Stimulated activated CD8-positive, alpha-beta memory T cell treated with anti-CD3 and anti-CD28 coated beads, Interleukin-4, amount 100 ng/mL, for 24 hours (primary cell): ENCODE measurements at regions not wholly inside any gene's neighbourhood (a gene's known extent, or its start where the extent isn't known, plus 50 kb on each side); places are given as distances from the start of the nearest gene placed in this dataset.
"Not testable (repeated sequence)": the region's sequence is repeated elsewhere in the genome, so short reads cannot be mapped to it uniquely, and the experiment has no call there.

Experiments used
- DNase-seq: peaks from one replicate; pipeline ENCODE4 v3.0.0-alpha.2; 2020; ENCODE audit warnings: low read depth

DNA sequence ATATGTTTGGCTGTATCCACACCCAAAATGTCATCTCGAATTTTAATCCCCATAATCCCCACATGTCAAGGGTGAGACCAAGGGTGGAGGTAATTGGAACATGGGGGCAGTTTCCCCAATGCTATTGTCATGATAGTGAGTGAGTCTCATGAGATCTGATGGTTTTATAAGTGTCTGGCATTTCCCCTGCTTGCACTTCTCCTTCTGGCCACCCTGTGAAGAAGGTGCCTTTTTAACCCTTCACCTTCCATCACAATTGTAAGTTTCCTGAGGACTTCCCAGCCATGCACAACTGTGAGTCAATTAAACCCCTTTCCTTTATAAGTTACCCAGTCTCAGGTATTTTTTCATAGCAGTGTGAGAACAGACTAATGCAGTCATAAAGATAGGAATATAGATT, 216.7 kb upstream of the SSTR1 start:
- no peak for DNase-seq

DNA sequence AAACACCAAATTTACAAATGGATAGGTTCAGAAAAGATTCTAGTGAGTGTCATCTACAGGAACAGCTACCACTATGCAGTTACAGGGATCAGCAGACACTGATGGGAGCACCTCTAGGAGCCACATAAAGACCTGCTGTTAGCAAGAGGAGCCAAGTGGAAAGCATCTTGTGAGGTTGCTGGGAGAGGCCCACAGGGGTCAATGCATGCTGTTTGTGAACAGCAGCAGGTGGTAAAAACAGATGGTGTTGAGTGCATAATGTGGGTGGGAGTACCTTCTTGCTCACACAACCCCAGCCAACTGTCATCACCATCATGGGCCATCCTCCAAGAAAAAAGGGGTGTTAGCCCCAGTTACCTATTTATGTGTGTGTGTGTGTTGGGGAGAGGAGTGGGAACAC, 215.2 kb upstream of the SSTR1 start:
- no peak for DNase-seq

DNA sequence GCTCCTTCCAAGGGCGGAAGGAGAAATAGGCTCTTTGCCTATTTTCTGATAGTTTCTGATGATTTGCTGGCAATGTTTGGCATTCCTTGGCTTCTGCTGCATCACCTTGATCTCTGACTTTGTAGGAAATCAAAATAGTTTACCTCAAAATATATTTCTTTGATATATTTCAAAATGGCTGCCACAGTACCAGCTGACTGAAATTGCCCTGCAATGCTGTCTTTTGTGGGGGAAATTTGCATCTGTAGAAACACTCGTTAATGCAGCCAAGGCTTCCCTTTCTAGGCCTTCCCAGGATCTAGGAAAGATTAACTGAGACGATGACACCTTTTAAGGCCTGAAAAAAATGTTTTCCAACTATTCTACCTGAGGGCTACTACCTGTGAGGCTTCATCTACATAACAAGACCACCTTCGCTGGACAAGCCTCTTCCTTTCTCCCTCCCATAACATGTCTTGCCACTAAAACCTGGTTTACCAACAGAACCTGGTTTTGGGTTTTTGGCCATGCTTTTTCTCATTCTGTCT, 212.8 kb upstream of the SSTR1 start:
- no peak for DNase-seq

DNA sequence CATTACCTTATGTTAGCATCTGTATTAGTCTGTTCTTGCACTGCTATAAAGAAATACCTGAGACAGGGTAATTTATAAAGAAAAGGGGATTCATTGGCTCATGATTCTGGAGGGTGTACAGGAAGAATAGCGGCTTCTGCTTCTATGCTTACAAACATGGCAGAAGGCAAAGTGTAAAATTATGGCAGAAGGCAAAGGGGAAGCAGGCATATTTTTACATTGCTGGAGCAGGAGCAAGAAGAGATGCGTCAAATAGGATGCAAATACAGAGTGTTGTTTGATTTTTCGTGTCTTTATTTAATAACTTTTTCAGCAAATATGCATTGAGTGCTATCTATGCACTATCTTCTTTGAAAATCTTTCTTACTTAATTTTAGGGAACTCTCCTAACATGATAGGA, 210.7 kb upstream of the SSTR1 start:
- no peak for DNase-seq

DNA sequence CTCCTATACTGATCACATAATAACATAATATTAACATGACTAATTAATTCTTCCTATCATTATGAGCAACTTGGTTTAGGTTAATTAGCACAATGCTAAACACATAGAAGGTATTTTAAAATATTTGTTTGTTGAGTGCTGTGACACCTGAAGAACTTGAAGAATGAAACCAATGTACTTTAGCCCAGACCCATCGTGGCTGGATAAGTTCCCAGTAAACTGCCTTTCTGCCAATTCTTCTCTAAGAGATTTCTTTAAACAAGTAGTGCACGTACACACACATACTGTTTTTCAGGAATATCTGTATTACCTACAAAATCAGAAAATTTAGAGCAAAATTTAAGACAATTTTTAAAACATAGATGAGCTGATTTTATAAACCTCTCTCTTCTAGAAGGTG, 207.4 kb upstream of the SSTR1 start:
- no peak for DNase-seq

- no peak for DNase-seq
These were observed 206.2 kb upstream of the SSTR1 start for GRCh38 chr14:38001501-38001900.

DNA sequence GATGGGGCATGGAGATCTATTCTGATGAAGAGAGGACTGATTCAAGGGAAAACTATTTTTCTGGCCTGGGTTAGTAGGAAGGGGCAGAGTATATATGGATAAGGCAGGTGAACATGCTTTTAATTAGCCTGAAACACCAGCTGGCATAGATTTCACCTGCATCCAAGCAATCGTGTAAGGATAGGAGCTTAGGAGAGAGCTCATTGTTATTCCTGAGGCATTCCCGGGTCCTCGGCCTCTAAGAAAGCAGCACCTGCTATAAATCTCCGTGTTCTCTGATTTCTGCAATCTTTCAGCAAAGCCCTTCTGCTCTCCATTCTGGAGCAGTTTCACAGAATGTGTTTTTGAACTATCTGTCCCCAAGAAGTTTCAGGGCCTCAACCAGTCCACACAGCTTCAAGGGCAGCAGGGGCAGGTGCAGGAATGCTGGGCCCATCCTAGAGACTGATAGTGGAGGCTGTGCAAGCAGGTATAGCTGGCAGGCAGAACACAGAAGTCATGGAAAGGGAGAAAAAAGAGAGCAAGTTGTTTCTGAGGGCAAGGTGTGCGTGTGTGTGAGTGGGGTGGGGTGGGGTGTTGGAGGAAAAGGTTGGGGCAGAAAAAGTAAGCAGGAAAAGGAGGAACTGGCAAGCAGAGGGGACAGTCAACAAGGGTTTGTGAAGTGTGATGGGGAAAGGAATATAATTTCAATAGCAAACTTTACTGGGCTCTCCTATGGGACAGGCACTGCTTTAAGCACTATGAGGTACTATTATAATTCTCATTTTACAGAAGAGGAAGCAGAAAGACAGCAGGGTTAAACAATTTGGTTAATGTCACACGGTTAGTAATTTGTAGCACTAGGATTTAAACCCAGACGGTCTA, 203.7 kb upstream of the SSTR1 start:
- DNase-seq, result no peak

DNA sequence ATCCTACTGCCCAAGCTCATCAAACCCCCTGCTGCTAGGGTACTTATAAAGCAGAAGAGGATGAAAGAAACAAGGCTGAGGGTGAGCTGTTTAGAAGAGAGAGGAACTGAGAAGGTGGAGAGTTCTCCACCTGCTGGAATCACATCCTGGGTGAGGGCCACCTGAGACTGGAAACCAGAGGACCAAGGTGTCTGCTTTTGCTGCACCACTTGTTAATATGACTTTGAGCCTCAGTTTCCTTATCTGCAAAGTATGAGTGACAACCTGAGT, 203.2 kb upstream of the SSTR1 start:
- no peak for DNase-seq

- DNase-seq, result not testable (repeated sequence)
These were observed 196.5 kb upstream of the SSTR1 start for GRCh38 chr14:38011156-38011555.

DNA sequence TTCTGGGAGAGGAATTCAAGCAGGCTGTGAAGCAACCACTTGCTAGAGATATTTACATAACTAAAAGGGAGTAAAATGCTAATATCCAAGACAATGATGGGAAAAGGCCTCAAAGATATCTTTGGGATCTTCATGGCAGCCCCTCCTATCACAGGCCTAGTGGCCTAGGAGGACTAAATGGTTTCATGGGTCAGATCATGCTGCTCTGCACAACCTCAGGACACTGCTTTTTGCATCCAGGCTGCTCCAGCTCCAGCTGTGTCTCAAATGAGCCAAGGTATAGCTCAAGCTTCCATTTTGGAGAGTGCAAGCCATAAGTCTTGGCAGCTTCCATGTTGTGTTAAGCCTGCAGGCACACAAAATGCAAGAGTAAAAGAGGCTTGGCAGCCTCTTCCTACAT, 195.6 kb upstream of the SSTR1 start:
- no peak for DNase-seq

DNA sequence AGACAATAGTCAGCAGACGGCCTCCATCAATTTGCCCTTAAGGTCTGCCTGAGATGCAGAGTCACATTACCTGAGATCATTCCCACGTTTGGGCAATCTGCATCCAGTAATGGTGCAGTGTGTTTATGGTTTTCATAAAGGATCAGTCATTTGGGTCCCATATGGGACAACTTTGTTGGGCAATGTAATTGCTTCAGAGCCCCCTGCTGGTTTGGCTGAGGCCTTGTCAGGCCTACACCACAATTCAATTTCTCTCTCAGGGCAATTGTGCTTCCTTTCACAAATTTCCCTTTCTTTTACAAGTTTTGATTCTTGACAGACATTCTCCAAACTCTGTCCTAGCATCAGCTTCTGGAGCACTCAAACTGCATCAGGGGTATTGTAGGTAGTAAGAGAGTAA, 191.2 kb upstream of the SSTR1 start:
- DNase-seq, result no peak

DNA sequence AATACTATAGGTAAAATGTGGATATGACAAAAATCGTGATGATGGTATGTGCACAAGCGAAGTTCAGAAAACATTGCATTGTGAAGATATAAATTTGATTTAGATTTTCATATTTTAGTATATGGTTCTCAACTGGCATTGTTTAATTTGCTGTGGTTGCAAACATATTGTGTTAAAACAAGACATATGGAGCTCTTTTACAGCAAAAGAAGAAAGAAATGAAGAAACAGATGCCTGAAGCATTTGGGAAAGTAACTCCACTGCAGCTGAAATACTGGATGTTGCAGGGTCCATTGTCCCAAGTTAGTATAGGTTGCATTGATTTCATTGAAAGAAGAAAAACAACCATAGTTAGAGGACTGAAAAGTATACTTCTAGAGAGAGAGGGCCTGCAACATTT, 185.8 kb upstream of the SSTR1 start:
- DNase-seq, result no peak

- DNase-seq, result no peak
These were observed 184.9 kb upstream of the SSTR1 start for GRCh38 chr14:38022775-38023174.

GRCh38 chr14:38038171-38038570, 169.5 kb upstream of the SSTR1 start:
- DNase-seq, result no peak

- no peak for DNase-seq
These were observed 168.7 kb upstream of the SSTR1 start for GRCh38 chr14:38038986-38039385.

GRCh38 chr14:38039496-38039895, 168.2 kb upstream of the SSTR1 start:
- no peak for DNase-seq

GRCh38 chr14:38040411-38040810, 167.3 kb upstream of the SSTR1 start:
- no peak for DNase-seq

DNA sequence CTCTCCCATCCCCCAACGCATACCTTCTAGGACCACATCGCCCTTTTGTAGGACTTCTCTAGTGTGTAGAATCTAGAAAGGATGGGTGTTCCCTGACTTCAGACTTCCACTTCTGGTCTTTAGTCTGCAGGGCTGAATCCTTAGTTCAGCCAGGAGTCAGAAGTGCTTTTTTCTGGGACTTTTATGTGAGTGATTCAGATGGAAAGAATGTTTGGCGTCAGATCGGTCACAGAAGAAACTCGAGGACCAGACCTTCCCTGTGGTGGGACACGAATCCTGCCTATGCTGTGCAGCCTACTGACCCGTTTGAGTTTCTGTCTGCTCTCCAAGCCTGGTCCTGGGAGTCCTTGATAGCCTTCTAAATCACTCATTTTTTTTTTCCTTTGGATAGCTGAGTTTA, 165.4 kb upstream of the SSTR1 start:
- DNase-seq, result no peak

GRCh38 chr14:38044710-38045109, 163.0 kb upstream of the SSTR1 start:
- no peak for DNase-seq

- no peak for DNase-seq
These were observed 162.2 kb upstream of the SSTR1 start for GRCh38 chr14:38045461-38045860.

GRCh38 chr14:38046160-38046559, 161.5 kb upstream of the SSTR1 start:
- DNase-seq, result no peak

- DNase-seq, result no peak
These were observed 160.4 kb upstream of the SSTR1 start for GRCh38 chr14:38047195-38047902.

- no peak for DNase-seq
These were observed 154.0 kb upstream of the SSTR1 start for GRCh38 chr14:38053666-38054065.

DNA sequence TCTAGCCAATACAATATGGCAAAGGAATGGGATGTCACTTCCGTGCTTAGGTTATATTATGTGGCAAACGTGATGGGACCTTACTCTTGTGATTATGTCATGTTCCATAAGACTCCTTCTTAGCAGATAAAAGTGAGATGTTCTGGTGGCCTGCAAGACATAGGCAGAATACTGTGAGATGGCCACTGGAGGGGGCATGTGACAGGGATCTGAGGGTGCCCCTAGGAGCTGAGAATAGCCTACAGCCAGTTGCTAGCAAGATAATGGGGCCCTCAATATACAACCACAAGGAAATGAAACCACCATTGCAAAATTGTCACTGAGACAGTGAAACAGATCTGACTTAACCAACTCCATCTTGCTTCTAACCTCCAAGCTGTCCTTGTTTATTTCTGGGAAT, 151.4 kb upstream of the SSTR1 start:
- DNase-seq, result no peak
